Natural killer cell (primary cell): ENCODE measurements at regions not wholly inside any gene's neighbourhood (a gene's known extent, or its start where the extent isn't known, plus 50 kb on each side); places are given as distances from the start of the nearest gene placed in this dataset.

Source experiments
- ATAC-seq, 3 donors: fragments of 150-1000 bp in 2 of 3; fragments of 200-7000 bp in 1 of 3; cut with Tn5 transposase; 1 replicate in 1 of 3; 2 replicates in 2 of 3; pipeline ENCODE4 v1.10.0; 2021; ENCODE audit warnings: mild to moderate bottlenecking in 2 of 3, moderate library complexity in 2 of 3
- DNase-seq, 2 donors: peaks; one replicate each; pipeline versions ENCODE4 v3.0.0 to v3.0.0-alpha.2; 2013 to 2021; ENCODE audit warnings: mixed read lengths in 1 of 2
- H3K27ac ChIP-seq: one replicate; pipeline ENCODE4 v1.5.1; 2013; ENCODE audit warnings: mild to moderate bottlenecking, low read length
- H3K27me3 ChIP-seq: one replicate; pipeline ENCODE4 v1.6.1; 2013; ENCODE audit warnings: low read length; ENCODE audit not compliant: control insufficient read depth, insufficient read depth
- H3K36me3 ChIP-seq: one replicate; pipeline ENCODE4 v1.6.1; 2013; ENCODE audit warnings: low read length; ENCODE audit not compliant: control insufficient read depth, insufficient read depth
- H3K4me1 ChIP-seq: one replicate; pipeline ENCODE4 v1.6.1; 2013; ENCODE audit warnings: low read length; ENCODE audit not compliant: control insufficient read depth, insufficient read depth
- H3K4me3 ChIP-seq: one replicate; pipeline ENCODE4 v1.5.1; 2013; ENCODE audit warnings: low read length
- H3K9me3 ChIP-seq: one replicate; pipeline ENCODE4 v1.6.1; 2013; ENCODE audit warnings: low read length; ENCODE audit not compliant: control insufficient read depth, insufficient read depth
- H3K27ac Mint-ChIP-seq, 2 donors: one replicate each; pipeline ENCODE4 v1.8.0; 2022; ENCODE audit warnings: mild to moderate bottlenecking in 2 of 2, mixed read lengths in 2 of 2, moderate library complexity in 1 of 2
- H3K27me3 Mint-ChIP-seq, 2 donors: one replicate each; pipeline ENCODE4 v1.8.0; 2022; ENCODE audit warnings: low read depth in 2 of 2, mixed read lengths in 2 of 2
- H3K36me3 Mint-ChIP-seq: one replicate; pipeline ENCODE4 v1.8.0; 2022; ENCODE audit warnings: mixed read lengths
- H3K4me1 Mint-ChIP-seq, 2 donors: one replicate each; pipeline ENCODE4 v1.8.0; 2022; ENCODE audit warnings: mixed read lengths in 2 of 2
- H3K4me3 Mint-ChIP-seq: one replicate; pipeline ENCODE4 v1.8.0; 2022; ENCODE audit warnings: mild to moderate bottlenecking, moderate library complexity, mixed read lengths
- H3K9me3 Mint-ChIP-seq, 2 donors: one replicate each; pipeline ENCODE4 v1.8.0; 2022; ENCODE audit warnings: mixed read lengths in 2 of 2
- WGBS: methylation state at CpG from one replicate; pipeline ENCODE4 v1.1.7; 2013; ENCODE audit warnings: missing lambda C conversion rate; ENCODE audit not compliant: insufficient coverage; 5-methylcytosine and 5-hydroxymethylcytosine counted together
- intact Hi-C: fragments of 100-400 bp; cut with micrococcal nuclease; formaldehyde crosslinking; loops from one replicate; pipeline ENCODE4 v1.14.2; 2022
- TF ChIP-seq, protein P1 (sequence below): fragments of 200-600 bp; IDR thresholded peaks from one replicate; pipeline ENCODE4 v1.8.0; 2022; ENCODE audit warnings: antibody characterized with exemption

DNA sequence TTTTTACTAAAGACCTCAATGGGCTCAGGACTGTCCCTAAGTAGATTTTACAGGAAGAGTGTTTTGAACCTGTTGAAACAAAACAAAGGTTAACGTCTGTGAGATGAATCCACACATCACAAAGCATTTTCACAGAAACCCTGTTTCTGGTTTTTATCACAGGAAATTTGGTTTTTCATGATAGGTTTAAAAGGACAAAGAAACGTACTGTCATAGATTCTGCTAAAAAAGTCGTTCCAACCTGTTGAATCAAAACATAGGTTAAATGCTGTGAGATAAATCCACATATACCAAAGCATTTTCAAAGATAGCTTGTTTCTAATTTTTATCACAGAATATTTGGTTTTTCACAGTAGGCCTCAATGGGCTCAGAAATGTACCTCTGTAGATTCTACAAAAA lies 1531.0 kb downstream of the UQCRFS1 start:
- Mint-ChIP-seq H3K27ac (no peak overlapping the region), H3K36me3 (peaks cover 7% of the 10 kb centered on the region), H3K9me3 (peaks cover 2 to 13% of the 10 kb centered on the region in 2 donors), H3K4me1 (no peaks in the 10 kb centered on the region), H3K27me3 (no peaks in the 10 kb centered on the region), H3K4me3 (no peak overlapping the region)
- DNase-seq = no peak
- WGBS = no CpG with 5 or more reads among the region's 3 CpGs
- Histone ChIP-seq H3K36me3 (no peaks in the 10 kb centered on the region), H3K4me3 (no peak overlapping the region), H3K27me3 (no peaks in the 10 kb centered on the region), H3K9me3 (peaks cover 14% of the 10 kb centered on the region), H3K27ac (no peak overlapping the region), H3K4me1 (no peaks in the 10 kb centered on the region)
- no peak for ATAC-seq
- TF ChIP-seq, protein P1, sequence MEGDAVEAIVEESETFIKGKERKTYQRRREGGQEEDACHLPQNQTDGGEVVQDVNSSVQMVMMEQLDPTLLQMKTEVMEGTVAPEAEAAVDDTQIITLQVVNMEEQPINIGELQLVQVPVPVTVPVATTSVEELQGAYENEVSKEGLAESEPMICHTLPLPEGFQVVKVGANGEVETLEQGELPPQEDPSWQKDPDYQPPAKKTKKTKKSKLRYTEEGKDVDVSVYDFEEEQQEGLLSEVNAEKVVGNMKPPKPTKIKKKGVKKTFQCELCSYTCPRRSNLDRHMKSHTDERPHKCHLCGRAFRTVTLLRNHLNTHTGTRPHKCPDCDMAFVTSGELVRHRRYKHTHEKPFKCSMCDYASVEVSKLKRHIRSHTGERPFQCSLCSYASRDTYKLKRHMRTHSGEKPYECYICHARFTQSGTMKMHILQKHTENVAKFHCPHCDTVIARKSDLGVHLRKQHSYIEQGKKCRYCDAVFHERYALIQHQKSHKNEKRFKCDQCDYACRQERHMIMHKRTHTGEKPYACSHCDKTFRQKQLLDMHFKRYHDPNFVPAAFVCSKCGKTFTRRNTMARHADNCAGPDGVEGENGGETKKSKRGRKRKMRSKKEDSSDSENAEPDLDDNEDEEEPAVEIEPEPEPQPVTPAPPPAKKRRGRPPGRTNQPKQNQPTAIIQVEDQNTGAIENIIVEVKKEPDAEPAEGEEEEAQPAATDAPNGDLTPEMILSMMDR = no peak
- intact Hi-C loops = no loop called here

DNA sequence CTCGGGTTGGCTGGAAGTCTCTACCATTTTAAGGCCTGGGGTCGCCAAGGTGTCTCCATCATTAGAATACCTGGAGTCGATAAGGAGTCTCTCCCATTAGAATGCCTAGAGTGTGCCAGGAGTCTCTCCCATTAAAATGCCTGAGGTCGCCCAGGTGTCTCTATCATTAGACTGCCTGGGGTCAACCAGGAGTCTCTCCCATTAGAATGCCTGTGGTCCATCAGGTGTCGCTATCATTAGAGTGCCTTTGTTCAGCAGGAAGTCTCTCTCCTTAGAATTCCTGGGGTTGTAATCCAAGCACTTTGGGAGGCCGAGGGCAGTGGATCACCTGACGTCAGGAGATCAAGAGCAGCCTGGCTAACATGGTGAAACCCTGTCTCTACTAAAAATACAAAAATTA lies 1533.0 kb downstream of the UQCRFS1 start:
- ATAC-seq (no peak), DNase-seq (no peak)
- TF ChIP-seq, protein P1 = no peak
- Histone ChIP-seq H3K9me3 (peaks cover 14% of the 10 kb centered on the region), H3K4me3 (no peak overlapping the region), H3K4me1 (no peaks in the 10 kb centered on the region), H3K27ac (no peak overlapping the region), H3K36me3 (no peaks in the 10 kb centered on the region), H3K27me3 (no peaks in the 10 kb centered on the region)
- Mint-ChIP-seq H3K9me3 (peaks cover 5 to 14% of the 10 kb centered on the region in 2 donors), H3K4me3 (no peak overlapping the region), H3K27me3 (no peaks in the 10 kb centered on the region), H3K4me1 (no peaks in the 10 kb centered on the region), H3K27ac (no peak overlapping the region), H3K36me3 (peaks cover 7% of the 10 kb centered on the region)
- WGBS = 75% methylated on average over 7 of the region's 7 CpGs
- intact Hi-C loops = no loop called here

DNA sequence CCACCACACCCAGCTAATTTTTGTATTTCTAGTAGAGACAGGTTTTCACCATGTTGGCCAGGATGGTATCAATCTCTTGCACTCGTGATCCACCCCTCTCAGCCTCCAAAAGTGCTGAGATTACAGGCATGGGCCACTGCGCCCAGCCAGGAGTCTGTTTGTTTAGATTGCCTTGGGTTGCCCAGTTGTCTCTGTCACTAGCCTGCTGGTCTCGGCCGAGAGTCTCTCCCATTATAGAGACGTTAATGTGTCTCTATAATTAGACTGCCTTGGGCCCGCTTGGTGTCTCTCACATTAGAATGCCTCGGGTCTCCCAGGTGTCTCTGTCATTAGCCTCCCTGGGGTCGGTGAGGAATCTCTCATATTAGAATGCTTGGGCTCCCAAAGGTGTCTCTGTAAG lies 1533.6 kb downstream of the UQCRFS1 start:
- Histone ChIP-seq H3K4me1 (no peaks in the 10 kb centered on the region), H3K9me3 (peaks cover 14% of the 10 kb centered on the region), H3K4me3 (no peak overlapping the region), H3K27ac (no peak overlapping the region), H3K36me3 (no peaks in the 10 kb centered on the region), H3K27me3 (no peaks in the 10 kb centered on the region)
- intact Hi-C loops = no loop called here
- ATAC-seq = no peak
- H3K4me1 Mint-ChIP-seq = no peaks in the 10 kb centered on the region
- peaks cover 7% of the 10 kb centered on the region for H3K36me3 Mint-ChIP-seq
- WGBS = 82% methylated on average over 8 of the region's 8 CpGs
- H3K4me3 Mint-ChIP-seq = no peak overlapping the region
- TF ChIP-seq, protein P1 = no peak
- no peak for DNase-seq
- no peak overlapping the region for H3K27ac Mint-ChIP-seq
- peaks cover 5 to 14% of the 10 kb centered on the region in 2 donors for H3K9me3 Mint-ChIP-seq
- no peaks in the 10 kb centered on the region for H3K27me3 Mint-ChIP-seq

DNA sequence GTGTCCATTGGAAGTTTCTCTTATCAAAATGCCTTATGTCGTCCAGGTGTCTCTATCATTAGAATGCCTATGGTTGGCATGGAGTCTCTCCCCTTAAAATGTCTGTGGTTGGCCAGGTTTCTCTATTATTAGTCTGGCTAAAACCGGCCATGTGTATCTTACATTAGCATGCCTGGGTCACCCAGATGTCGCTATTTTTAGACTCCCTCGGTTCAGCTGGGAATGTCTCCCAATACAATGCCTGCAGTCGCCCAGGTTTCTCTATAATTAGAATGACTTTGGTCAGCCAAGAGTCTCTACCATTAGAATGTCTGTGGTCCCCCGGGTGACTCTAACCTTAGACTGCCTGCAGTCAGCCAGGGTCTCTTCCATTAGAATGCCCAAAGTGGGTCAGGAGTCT lies 1536.1 kb downstream of the UQCRFS1 start:
- Histone ChIP-seq H3K27me3 (no peaks in the 10 kb centered on the region), H3K36me3 (no peaks in the 10 kb centered on the region), H3K27ac (no peak overlapping the region), H3K4me1 (no peaks in the 10 kb centered on the region), H3K9me3 (peaks cover 27% of the 10 kb centered on the region), H3K4me3 (no peak overlapping the region)
- intact Hi-C loops = no loop called here
- DNase-seq (no peak), ATAC-seq (no peak)
- Mint-ChIP-seq H3K36me3 (peaks cover 7% of the 10 kb centered on the region), H3K4me3 (no peak overlapping the region), H3K27me3 (no peaks in the 10 kb centered on the region), H3K9me3 (peaks cover 5 to 20% of the 10 kb centered on the region in 2 donors), H3K4me1 (no peaks in the 10 kb centered on the region), H3K27ac (no peak overlapping the region)
- WGBS = 59% methylated on average over 6 of the region's 6 CpGs
- TF ChIP-seq, protein P1 = no peak
